Natural killer cell treated with Interleukin-12 subunit alpha and Interleukin-12 subunit beta and Interleukin-15 and Interleukin-18, amount 100 ng/mL, for 72 hours (primary cell): ENCODE measurements at regions not wholly inside any gene's neighbourhood (a gene's known extent, or its start where the extent isn't known, plus 50 kb on each side); places are given as distances from the start of the nearest gene placed in this dataset.
A peak's percentile ranks its signal among the peaks of the same experiment; 100 is the strongest.
"Not testable (repeated sequence)": the region's sequence is repeated elsewhere in the genome, so short reads cannot be mapped to it uniquely, and the experiment has no call there.

Experiments
- ATAC-seq, 2 donors: fragments of 150-1000 bp; cut with Tn5 transposase in 1 of 2; sonication (Bioruptor Pico), chemical (Tn5 transposase) in 1 of 2; 2 replicates each; pipeline ENCODE4 v1.10.0; 2021
- DNase-seq: peaks from one replicate; pipeline ENCODE4 v3.0.0; 2022; ENCODE audit warnings: low spot score
- H3K27ac Mint-ChIP-seq, 2 donors: 1 replicate in 1 of 2; 2 replicates in 1 of 2; pipeline ENCODE4 v1.8.0; 2022; ENCODE audit warnings: mixed read lengths in 2 of 2, mild to moderate bottlenecking in 1 of 2, moderate library complexity in 1 of 2
- H3K27me3 Mint-ChIP-seq, 2 donors: 1 replicate in 1 of 2; 2 replicates in 1 of 2; pipeline ENCODE4 v1.8.0; 2022; ENCODE audit warnings: mixed read lengths in 2 of 2
- H3K36me3 Mint-ChIP-seq: one replicate; pipeline ENCODE4 v1.8.0; 2022; ENCODE audit warnings: mixed read lengths
- H3K4me1 Mint-ChIP-seq, 2 donors: 1 replicate in 1 of 2; 2 replicates in 1 of 2; pipeline ENCODE4 v1.8.0; 2022; ENCODE audit warnings: low read depth in 2 of 2, mixed read lengths in 2 of 2, mild to moderate bottlenecking in 1 of 2
- H3K4me3 Mint-ChIP-seq: one replicate; pipeline ENCODE4 v1.8.0; 2022; ENCODE audit warnings: mixed read lengths
- H3K9me3 Mint-ChIP-seq: 2 replicates; pipeline ENCODE4 v1.8.0; 2022; ENCODE audit warnings: mixed read lengths

- H3K27me3 Mint-ChIP-seq: no peaks in the 10 kb centered on the region
- DNase-seq: no peak
- no peak overlapping the region for H3K4me3 Mint-ChIP-seq
- ATAC-seq: no peak
- no peak overlapping the region for H3K27ac Mint-ChIP-seq
- H3K9me3 Mint-ChIP-seq: no peaks in the 10 kb centered on the region
- H3K36me3 Mint-ChIP-seq: no peaks in the 10 kb centered on the region
- H3K4me1 Mint-ChIP-seq: peaks cover 0 to 3% of the 10 kb centered on the region in 2 donors
These were observed 823.2 kb upstream of the ID2 start for GRCh38 chr2:7858624-7859023.

GRCh38 chr2:7860693-7861092 lies 821.2 kb upstream of the ID2 start:
- no peak overlapping the region for H3K4me3 Mint-ChIP-seq
- no peaks in the 10 kb centered on the region for H3K9me3 Mint-ChIP-seq
- H3K36me3 Mint-ChIP-seq: peaks cover 7% of the 10 kb centered on the region
- peaks cover 0 to 6% of the 10 kb centered on the region in 2 donors for H3K27me3 Mint-ChIP-seq
- H3K27ac Mint-ChIP-seq: no peak overlapping the region
- peaks cover 5 to 7% of the 10 kb centered on the region in 2 donors for H3K4me1 Mint-ChIP-seq
- ATAC-seq: no peak
- no peak for DNase-seq

GRCh38 chr2:7861910-7862702 lies 819.8 kb upstream of the ID2 start:
- ATAC-seq (no peak), DNase-seq (no peak)
- Mint-ChIP-seq H3K9me3 (no peaks in the 10 kb centered on the region), H3K4me3 (no peak overlapping the region), H3K4me1 (peaks cover 5 to 7% of the 10 kb centered on the region in 2 donors), H3K36me3 (peaks cover 7% of the 10 kb centered on the region), H3K27me3 (peaks cover 0 to 6% of the 10 kb centered on the region in 2 donors), H3K27ac (no peak overlapping the region)

- H3K36me3 Mint-ChIP-seq: peaks cover 7% of the 10 kb centered on the region
- peaks cover 0 to 6% of the 10 kb centered on the region in 2 donors for H3K27me3 Mint-ChIP-seq
- DNase-seq: no peak
- peaks cover 3 to 7% of the 10 kb centered on the region in 2 donors for H3K4me1 Mint-ChIP-seq
- no peak overlapping the region for H3K4me3 Mint-ChIP-seq
- H3K27ac Mint-ChIP-seq: no peak overlapping the region
- no peak for ATAC-seq
- H3K9me3 Mint-ChIP-seq: no peaks in the 10 kb centered on the region
These were observed 815.8 kb upstream of the ID2 start for GRCh38 chr2:7866104-7866503.

DNA sequence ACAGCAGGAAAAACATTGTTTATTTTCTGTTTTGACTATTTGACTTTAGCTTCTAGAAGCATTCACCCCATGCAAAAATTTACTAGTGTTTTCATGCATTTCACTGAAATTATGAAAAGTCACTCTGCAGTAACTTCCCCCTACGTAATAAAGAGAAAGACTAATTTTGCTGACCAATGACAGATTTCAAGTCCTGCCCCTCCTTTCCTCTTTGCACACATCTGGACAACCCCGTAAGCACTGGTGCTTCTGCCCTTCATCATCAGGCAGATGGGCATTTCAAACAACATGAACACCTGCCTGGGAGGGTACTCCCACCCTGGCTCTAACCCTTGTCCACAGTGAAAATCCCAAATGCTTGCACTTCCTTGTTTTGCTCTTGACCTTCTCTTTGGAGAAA lies 815.0 kb upstream of the ID2 start:
- Mint-ChIP-seq H3K27ac (no peak overlapping the region), H3K4me1 (peaks cover 3 to 7% of the 10 kb centered on the region in 2 donors), H3K27me3 (peaks cover 0 to 6% of the 10 kb centered on the region in 2 donors), H3K9me3 (no peaks in the 10 kb centered on the region), H3K36me3 (peaks cover 7% of the 10 kb centered on the region), H3K4me3 (no peak overlapping the region)
- ATAC-seq (no peak), DNase-seq (no peak)

GRCh38 chr2:7867867-7868266 lies 814.0 kb upstream of the ID2 start:
- Mint-ChIP-seq H3K27me3 (peaks cover 0 to 6% of the 10 kb centered on the region in 2 donors), H3K36me3 (peaks cover 7% of the 10 kb centered on the region), H3K4me3 (no peak overlapping the region), H3K4me1 (peaks cover 3 to 7% of the 10 kb centered on the region in 2 donors), H3K27ac (no peak overlapping the region), H3K9me3 (no peaks in the 10 kb centered on the region)
- DNase-seq (no peak), ATAC-seq (peak; percentile 59 to 61)

DNA sequence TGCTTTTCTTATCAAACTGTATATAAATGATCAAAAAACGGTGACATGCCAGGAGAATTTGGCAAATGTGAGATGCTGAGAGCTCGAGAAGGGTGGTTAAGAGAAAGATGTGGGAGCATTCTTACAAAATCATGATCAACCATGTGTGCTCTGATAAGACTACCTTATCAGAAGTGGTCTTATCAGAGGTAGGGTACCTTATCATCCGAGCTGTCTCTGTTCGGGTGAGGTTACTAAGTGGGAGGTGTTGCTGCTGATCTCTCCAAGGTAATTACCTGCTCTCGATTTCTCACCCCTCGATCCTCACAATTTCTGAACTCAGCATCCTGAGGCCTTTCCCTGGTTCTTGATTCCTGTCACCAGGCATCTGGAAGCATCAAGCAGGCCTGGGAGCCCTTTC lies 813.0 kb upstream of the ID2 start:
- H3K36me3 Mint-ChIP-seq: peaks cover 7% of the 10 kb centered on the region
- no peak for DNase-seq

DNA sequence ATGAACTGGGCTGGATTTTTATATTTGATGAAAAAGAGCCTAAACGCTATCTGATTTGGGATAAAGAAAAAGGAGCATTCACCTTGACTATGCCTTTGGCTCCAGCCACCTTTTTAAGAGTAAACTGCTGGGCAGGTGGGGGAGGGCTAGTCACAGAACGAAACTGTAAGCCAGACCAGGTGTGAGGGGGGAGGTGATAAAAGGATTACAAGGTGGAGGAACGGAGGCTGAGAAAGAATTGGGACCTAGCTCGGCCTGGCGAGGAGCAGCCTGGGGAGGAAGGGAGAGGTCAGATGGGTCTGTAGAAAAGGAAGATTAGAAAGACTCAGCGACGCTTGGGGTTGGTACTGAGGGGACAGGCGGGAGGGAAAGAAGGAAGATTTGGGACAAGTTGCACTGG lies 805.4 kb upstream of the ID2 start:
- not testable (repeated sequence) for H3K36me3 Mint-ChIP-seq, H3K4me1 Mint-ChIP-seq, H3K4me3 Mint-ChIP-seq, DNase-seq, H3K9me3 Mint-ChIP-seq, H3K27me3 Mint-ChIP-seq, ATAC-seq
- H3K27ac Mint-ChIP-seq: peak overlapping the region in 1 of 2 donors; percentile 5

More for the DNA sequence above, 813.0 kb upstream of the ID2 start:
- peaks cover 3 to 7% of the 10 kb centered on the region in 2 donors for H3K4me1 Mint-ChIP-seq
- H3K9me3 Mint-ChIP-seq: no peaks in the 10 kb centered on the region
- no peak overlapping the region for H3K4me3 Mint-ChIP-seq
- peak in 1 of 2 donors; percentile 24 for ATAC-seq
- peak overlapping the region in 1 of 2 donors; percentile 13 for H3K27ac Mint-ChIP-seq
- peaks cover 0 to 6% of the 10 kb centered on the region in 2 donors for H3K27me3 Mint-ChIP-seq

DNA sequence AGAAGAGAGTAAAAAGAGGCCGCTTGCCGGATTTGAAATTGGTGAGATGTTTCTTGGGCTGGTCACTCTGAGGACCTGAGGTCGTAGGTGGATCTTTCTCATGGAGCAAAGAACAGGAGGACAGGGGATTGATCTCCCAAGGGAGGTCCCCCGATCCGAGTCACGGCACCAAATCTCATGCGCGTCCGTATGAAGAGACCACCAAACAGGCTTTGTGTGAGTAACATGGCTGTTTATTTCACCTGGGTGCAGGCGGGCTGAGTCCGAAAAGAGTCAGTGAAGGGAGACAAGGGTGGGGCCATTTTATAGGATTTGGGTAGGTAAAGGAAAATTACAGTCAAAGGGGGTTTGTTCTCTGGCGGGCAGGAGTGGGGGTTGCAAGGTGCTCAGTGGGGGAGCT lies 803.6 kb upstream of the ID2 start:
- H3K9me3 Mint-ChIP-seq, H3K27ac Mint-ChIP-seq, H3K36me3 Mint-ChIP-seq, H3K27me3 Mint-ChIP-seq, H3K4me1 Mint-ChIP-seq, H3K4me3 Mint-ChIP-seq, DNase-seq, ATAC-seq: not testable (repeated sequence)

GRCh38 chr2:7878786-7879482 lies 802.9 kb upstream of the ID2 start:
- no peaks in the 10 kb centered on the region for H3K9me3 Mint-ChIP-seq
- no peak overlapping the region for H3K4me3 Mint-ChIP-seq
- H3K36me3 Mint-ChIP-seq: no peaks in the 10 kb centered on the region
- DNase-seq (no peak), ATAC-seq (no peak)
- peaks cover 0 to 6% of the 10 kb centered on the region in 2 donors for H3K4me1 Mint-ChIP-seq
- H3K27ac Mint-ChIP-seq: no peak overlapping the region
- peaks cover 0 to 6% of the 10 kb centered on the region in 2 donors for H3K27me3 Mint-ChIP-seq

GRCh38 chr2:7879483-7879835 lies 802.4 kb upstream of the ID2 start:
- Mint-ChIP-seq H3K27me3 (peaks cover 0 to 6% of the 10 kb centered on the region in 2 donors), H3K4me1 (peaks cover 0 to 9% of the 10 kb centered on the region in 2 donors), H3K27ac (peak overlapping the region in 1 of 2 donors; percentile 19), H3K4me3 (no peak overlapping the region), H3K36me3 (no peaks in the 10 kb centered on the region), H3K9me3 (no peaks in the 10 kb centered on the region)
- no peak for ATAC-seq
- no peak for DNase-seq

DNA sequence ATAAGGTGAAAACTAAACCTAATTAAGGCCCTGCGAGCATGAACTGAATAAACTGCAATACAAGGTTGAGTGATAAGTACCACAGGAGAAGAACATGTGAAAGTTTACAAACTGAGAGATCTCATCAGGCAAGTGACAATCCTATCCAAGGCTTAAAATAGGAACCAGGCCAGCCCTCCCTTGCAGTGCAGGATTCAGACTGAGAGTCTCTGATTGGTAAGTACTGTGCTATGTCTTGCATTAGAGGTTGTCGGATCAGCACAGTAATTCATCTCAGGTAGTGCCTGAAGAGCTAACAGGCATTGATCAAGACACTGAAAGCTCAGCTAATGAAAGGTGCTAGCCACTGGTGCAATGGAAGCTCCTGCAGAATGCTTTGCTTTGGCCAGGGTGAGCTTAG lies 801.7 kb upstream of the ID2 start:
- Mint-ChIP-seq H3K4me3 (no peak overlapping the region), H3K27me3 (peaks cover 0 to 6% of the 10 kb centered on the region in 2 donors), H3K4me1 (peaks cover 5 to 9% of the 10 kb centered on the region in 2 donors), H3K9me3 (no peaks in the 10 kb centered on the region), H3K36me3 (no peaks in the 10 kb centered on the region), H3K27ac (peak overlapping the region in 1 of 2 donors; percentile 19)
- DNase-seq (no peak), ATAC-seq (no peak)

GRCh38 chr2:7880566-7880965 lies 801.3 kb upstream of the ID2 start:
- no peak for ATAC-seq

GRCh38 chr2:7881063-7881462 lies 800.8 kb upstream of the ID2 start:
- no peak overlapping the region for H3K4me3 Mint-ChIP-seq
- ATAC-seq (no peak), DNase-seq (no peak)
- H3K4me1 Mint-ChIP-seq: peaks cover 5 to 9% of the 10 kb centered on the region in 2 donors
- H3K9me3 Mint-ChIP-seq: no peaks in the 10 kb centered on the region
- H3K36me3 Mint-ChIP-seq: no peaks in the 10 kb centered on the region
- peak overlapping the region in 1 of 2 donors; percentile 16 for H3K27ac Mint-ChIP-seq
- H3K27me3 Mint-ChIP-seq: peaks cover 0 to 6% of the 10 kb centered on the region in 2 donors

More at GRCh38 chr2:7880566-7880965, 801.3 kb upstream of the ID2 start:
- DNase-seq: no peak
- Mint-ChIP-seq H3K4me1 (peaks cover 5 to 9% of the 10 kb centered on the region in 2 donors), H3K27me3 (peaks cover 0 to 6% of the 10 kb centered on the region in 2 donors), H3K36me3 (no peaks in the 10 kb centered on the region), H3K4me3 (no peak overlapping the region), H3K9me3 (no peaks in the 10 kb centered on the region), H3K27ac (no peak overlapping the region)
